ENCODE measurements at regions not wholly inside any gene's neighbourhood (a gene's known extent, or its start where the extent isn't known, plus 50 kb on each side); places are given as distances from the start of the nearest gene placed in this dataset.
"Not testable (repeated sequence)": the region's sequence is repeated elsewhere in the genome, so short reads cannot be mapped to it uniquely, and the experiment has no call there.

DNA sequence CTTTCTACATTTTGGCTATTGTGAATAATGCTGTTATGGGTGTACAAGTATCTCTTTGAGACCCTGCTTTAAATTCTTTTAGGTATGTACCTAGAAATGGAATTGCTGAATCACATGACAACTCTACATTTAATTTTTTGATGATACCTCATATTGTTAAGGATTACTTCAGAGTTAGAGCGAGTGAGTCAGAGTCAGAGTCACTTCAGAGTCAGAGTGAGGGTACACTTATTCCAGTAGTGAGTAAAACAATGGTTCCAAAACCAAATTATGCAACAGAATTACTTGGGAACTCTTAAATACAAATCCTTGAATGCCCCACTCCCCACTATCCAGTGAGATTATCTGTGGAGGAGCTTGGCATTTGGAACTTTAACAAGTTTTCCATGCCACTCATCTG lies 50.3 kb upstream of the SNRK start:
- no peak for DNase-seq (ENCODE audit: low read depth in 3 of 3, low spot score in 1 of 3)

DNA sequence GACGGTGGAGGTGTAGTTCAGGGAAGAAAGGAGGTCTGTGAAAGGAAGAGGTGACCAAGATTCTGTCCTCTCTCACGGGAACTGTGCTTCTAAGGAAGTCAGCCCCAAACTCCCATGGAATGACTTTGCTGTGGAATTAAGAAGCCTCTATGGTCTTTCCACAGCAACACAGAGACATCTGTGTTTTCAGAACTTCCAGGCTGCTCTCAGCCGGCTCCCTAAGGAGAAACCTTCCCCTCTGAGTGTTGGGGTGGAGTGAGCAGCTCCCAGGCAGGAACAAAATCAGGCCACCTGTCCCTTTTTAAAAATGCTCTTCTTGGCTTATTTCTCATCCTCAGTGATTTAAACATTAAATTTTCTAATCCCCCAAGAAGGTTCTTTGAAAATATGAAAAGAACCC lies 53.3 kb upstream of the SNRK start:
- DNase-seq (ENCODE audit: low read depth in 3 of 3, low spot score in 1 of 3) = no peak

DNA sequence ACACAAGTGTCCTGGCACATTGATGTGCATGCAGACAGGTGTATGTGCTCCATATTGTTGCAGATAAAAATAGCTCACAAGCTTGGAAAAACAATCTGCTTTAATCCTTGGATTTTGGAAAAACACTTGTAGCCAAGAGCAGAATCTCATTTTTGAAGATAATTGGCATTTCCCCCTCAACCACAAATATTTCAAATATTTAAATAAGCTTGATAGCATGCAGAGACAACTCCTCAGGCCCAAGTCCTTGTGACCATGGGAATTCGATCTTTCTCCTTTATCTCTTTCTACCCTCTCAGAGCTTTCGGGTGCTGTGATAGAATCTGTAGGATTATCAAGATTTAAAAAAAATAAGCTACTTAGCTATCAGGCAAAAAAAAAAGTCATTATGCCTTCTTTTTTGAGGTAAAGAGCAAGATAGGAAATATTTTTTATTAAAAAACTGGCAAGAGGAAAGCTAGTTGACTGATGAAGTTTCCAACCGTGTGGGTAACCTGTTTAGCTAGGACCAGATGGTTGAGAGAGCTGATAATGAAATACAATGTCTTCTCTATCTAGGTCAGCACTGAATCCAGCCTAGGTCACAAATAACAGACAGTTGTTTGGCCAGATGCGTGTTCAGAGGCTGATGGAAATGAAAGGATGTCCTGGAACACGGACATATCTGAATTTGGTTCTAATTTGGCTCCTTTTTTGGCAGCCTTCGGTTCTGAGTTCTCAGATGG lies 54.9 kb upstream of the SNRK start:
- DNase-seq (ENCODE audit: low read depth in 3 of 3, low spot score in 1 of 3) = no peak

DNA sequence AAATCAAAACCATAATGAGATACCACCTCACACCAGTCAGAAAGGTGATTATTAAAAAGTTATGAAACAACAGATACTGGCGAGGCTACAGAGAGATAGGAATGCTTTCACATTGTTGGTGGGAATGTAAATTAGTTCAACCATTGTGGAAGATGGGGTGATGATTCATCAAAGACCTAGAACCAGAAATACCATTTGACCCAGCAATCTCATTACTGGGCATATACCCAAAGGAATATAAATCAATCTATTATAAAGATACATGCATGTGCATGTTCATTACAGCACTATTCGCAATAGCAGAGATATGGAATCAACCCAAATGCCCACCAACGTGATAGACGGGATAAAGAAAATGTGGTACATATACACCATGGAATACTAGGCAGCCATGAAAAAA lies 56.5 kb upstream of the SNRK start:
- DNase-seq (ENCODE audit: low read depth in 3 of 3, low spot score in 1 of 3) = not testable (repeated sequence)

DNA sequence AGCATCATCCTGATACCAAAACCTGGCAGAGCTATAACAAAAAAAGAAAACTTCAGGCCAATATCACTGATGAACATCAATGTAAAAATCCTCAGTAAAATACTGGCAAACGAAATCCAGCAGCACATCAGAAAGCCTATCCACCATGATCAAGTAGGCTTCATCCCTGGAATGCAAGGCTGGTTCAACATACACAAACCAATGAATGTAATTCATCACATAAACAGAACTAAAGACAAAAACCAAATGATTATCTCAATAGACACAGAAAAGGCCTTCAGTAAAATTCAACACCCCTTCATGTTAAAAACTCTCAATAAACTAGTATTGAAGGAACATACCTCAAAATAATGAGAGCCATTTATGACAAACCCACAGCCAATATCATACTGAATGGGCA lies 58.7 kb upstream of the SNRK start:
- DNase-seq (ENCODE audit: low read depth in 3 of 3, low spot score in 1 of 3) = not testable (repeated sequence)

DNA sequence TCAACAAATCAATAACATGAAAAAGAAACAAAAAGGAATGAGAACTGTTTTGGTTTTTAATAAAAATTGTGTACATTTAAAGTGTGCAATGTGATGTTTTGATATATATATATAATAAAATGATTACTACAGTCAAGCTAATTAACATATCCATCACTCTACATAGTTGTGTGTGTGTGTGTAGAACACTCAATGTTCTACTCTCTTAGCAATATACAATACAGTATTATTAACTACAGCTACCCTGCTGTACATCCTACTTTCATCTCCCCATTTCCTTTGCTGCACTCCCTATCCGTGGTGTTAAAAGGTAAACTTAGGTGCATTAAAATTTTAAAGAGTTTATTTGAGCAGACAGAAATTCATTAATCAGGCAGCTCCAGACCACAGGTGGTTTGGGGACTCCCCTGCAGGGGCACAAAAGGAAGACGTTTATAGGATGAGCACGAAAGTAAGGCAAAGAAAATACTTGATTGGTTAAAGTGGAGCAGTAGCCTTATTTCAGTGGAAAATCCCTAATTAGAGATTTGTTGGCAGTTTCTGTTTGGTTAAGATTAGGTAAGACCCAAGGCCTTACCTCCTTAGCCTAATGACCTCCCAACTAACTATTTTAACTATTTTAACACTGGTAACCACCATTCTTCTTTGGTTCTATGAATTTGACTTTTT lies 61.8 kb upstream of the SNRK start:
- no peak for DNase-seq (ENCODE audit: low read depth in 3 of 3, low spot score in 1 of 3)

DNA sequence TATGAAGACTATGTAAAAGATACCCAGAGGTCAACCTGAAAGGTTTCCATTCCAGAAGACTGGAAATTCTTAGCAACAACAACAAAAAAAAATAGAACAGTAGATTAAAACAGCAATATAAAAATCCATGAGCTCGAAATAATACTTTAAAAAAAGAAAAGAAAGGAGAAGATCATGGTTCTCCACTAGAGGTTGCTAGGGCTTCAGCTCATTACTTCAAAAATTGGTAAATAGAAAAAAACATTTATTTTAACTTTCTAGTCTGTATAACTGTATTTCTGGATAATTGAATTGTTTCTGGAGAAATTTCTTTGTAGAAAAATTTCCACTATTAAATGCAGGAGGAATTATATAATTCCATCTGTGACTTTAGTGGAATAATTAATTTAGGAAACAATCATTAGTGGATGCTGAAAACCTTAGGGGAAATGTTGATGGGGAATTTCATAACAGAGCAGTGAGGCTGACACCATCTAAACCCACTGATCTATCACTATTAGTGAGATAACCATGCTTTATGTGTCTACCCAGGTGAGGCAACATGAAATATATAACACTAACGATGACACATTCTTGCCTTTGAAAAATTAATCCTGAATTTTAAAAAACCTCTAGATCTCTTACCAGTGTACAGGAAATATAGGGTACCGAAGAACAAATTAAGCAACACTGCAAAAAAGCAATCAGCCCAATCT lies 62.5 kb upstream of the SNRK start:
- no peak for DNase-seq (ENCODE audit: low read depth in 3 of 3, low spot score in 1 of 3)

DNA sequence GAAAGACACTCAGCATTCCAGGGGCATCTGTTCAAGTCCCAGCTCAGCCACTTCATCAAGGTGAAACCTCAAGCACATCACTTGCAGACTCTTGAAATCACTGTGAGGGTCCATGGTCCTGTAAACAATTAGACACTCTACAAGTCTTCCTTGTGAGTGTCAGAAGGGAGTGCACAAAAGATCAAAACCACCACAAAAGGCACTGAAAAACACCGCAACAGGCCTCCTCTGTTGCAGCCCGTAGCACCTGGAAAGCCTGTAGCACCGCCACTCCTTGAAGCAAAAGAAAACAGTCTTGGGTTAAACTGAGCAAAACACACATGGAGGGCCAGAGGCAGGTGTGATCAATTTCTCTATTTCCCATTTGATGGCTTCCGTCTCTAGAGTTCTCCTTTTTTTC lies 63.8 kb upstream of the SNRK start:
- DNase-seq (ENCODE audit: low read depth in 3 of 3, low spot score in 1 of 3) = no peak

DNA sequence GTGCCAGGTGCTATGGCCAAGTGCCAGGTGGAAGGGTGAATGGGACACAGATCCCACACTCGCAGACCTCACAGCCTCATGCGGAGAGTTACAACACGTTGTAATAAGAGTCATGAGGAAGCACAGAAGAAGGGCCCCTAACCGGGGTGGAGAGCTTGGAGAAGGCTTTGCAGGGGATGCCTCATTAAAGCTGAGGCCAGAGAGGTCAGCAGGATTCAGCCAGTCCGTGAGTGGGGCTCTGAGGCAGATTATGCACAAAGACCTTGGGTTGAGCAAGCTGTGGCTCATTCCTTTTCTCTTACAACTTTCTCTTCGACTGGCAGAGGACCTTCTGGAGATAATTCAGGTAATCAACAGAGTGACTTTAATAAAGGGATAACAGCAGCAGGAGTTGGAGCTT lies 65.3 kb upstream of the SNRK start:
- no peak for DNase-seq (ENCODE audit: low read depth in 3 of 3, low spot score in 1 of 3)

DNA sequence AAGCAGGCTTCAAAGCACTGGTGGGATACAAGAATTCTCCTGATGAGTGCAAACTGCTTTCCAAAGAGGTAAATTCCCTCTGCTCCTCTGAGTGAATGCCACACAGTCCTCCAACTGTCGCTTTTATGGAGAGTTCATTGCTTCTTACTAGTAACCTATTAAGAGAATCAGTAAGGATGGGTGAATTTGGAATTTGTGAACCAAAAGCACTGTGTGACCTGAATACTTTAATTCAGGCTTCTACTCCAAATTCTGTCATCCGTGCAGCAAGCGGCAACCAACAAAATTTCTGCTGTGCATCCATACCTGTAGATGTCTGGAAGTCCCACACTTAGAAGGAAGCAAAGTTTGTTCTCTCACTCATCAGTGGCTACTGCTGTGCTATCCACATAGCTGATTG lies 66.7 kb upstream of the SNRK start:
- DNase-seq (ENCODE audit: low read depth in 3 of 3, low spot score in 1 of 3) = no peak

DNA sequence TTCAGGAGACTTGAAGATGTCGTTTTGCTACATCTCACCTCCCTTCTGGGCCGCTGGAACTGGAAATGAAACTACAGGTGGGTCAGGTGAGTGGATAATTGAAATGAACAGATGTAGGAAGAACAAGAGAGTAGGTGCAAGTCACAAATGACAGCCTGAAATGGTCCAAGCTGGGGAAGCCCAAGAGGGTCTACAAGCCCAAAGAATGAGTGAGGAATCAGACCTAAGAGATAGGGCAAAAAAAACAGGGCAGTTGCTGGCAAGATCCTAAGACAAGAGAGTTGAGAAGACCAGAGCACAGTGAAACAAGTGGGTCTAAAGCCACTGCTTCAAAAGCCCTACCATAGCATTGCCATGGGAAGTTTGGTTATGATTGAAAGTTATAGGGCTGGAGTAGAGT lies 67.4 kb upstream of the SNRK start:
- no peak for DNase-seq (ENCODE audit: low read depth in 3 of 3, low spot score in 1 of 3)

DNA sequence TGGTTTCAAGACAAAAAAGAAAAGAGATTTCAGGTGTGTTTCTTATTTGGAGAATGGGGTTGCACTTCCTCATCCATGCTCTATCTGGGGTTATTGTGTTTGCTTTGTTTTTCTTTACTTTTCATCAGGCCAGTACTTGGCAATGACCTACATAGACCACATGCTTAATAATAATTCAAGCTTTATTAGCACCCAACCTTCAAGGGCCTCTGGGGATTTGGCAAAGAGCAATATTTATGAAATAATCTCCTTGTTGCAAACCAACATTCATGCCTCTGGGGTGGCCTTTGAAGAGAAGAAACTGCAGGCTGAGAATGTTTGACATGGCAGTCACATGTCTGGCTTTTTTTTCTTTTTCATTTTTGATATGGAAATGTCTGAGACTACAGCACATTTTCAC lies 68.2 kb upstream of the SNRK start:
- DNase-seq (ENCODE audit: low read depth in 3 of 3, low spot score in 1 of 3) = no peak

DNA sequence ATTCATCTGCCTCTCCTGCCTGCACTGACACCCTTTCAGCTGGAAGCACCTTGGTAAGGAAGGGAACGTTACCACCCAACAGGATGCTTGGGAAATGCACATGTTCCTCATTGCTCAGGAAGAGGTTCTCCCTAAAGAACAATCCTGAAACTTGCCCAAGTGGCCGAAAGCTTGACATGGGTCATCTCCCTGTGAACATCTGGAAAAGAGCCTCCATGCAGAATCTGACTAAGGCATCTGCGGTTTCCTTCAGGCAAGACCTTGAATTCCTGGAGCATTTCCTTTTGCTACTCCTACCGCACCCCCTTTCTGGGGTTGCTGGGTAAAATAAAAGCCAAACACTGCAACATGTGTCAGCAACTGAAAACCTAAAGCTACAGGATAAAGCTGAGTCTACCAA lies 68.7 kb upstream of the SNRK start:
- no peak for DNase-seq (ENCODE audit: low read depth in 3 of 3, low spot score in 1 of 3)

DNA sequence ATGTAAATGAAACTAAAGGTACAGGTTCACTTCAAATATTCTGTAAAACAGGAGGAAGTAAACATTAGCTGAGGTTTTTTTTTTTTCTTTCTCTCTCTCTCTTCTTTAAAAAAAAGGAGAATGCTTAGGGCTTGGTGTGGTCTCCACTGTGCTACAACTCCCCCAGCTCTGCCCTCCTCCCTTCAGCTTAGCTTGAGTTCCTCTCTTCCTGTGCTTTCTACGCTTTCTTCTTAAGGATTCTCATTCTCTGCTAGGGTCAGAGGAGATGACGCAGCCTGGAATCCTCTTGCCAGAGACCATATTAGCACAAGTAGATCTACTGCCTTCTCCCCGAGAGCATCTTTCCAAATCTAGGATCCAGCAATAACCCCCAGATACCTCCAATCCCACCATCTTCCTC lies 69.1 kb upstream of the SNRK start:
- no peak for DNase-seq (ENCODE audit: low read depth in 3 of 3, low spot score in 1 of 3)

DNA sequence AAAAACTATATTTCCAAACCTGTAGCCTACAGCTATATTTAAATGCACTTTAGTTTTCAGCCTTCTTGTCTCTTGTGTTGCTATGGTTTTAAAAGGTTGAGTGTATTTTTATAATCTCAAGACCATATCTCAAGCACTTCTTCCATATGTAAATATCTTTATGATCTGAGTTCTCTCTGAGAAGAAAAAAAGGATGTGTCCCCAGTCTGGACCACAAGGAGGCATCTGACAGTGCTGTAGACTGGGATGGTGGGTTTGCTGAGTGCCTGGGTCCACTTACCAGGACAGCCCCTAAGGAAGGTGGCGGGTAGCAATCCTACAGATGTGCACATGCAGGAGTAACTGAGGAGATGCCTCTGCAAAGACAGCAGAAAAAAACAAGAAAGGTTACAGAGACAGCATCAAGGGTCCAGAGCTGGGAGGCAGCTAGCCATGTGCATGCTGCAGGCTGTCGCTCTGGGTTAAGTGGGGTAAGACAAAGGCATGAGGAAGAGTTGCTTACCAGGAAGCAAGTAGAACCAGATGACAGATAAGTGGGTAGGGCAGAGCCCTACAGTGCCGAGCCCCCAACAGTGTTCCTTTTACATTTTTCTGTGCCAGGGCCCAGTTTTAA lies 70.6 kb upstream of the SNRK start:
- DNase-seq (ENCODE audit: low read depth in 3 of 3, low spot score in 1 of 3) = no peak

DNA sequence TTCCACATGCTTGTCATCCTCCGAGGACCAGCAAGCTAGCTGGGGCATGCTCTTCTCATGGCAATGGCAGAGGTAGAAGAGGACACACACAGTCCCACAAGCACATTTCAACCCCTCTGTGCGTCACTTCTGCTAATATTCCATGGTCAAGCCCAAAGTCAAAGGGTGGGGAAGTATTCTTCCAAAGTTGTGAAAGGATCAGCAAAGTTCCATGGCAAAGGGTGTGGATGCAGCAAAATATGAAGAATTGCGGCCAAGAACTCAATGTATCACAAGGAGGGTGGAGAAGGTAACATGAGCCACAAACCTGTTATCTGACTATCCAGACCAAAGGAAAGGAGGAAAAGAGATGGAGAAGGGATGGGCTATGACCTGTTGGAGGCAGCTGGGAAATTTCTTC lies 71.2 kb upstream of the SNRK start:
- no peak for DNase-seq (ENCODE audit: low read depth in 3 of 3, low spot score in 1 of 3)

DNA sequence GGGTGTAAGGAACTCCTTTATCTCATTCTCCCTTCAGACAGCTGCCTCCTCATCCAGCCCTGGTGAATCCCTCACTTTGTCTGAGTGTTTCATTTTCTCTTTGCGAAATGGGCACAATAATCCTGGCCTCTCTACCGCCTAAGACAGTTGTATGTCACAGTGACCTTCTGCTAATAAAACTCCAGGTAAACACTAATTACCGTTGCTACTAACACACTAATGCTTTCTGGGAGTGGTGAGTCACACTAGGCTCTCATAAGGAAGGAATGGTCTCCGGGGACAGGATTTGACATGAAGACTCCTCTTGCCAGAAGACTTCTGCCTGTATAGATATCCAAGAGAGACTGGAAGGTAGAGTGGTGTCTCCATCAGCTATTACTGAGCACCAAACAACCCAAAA lies 71.7 kb upstream of the SNRK start:
- no peak for DNase-seq (ENCODE audit: low read depth in 3 of 3, low spot score in 1 of 3)

DNA sequence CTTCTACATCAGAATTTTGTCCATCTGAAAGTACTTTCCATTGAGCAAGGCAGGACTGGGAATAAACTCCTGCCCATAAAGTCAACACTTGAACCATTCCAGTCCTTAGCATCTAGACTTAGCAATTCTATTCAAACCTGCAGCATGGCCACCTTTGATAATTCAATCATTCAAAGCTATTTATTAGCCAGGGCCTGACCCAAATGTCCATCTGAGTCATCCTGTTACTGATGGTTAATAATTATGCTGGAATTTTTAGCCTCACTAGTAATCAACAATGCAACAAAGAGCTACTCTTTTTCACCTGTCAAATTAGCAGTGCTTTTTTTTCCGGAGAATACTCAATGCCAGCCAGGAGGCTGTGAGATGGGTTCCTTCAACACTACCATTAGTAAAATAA lies 72.7 kb upstream of the SNRK start:
- no peak for DNase-seq (ENCODE audit: low read depth in 3 of 3, low spot score in 1 of 3)

DNA sequence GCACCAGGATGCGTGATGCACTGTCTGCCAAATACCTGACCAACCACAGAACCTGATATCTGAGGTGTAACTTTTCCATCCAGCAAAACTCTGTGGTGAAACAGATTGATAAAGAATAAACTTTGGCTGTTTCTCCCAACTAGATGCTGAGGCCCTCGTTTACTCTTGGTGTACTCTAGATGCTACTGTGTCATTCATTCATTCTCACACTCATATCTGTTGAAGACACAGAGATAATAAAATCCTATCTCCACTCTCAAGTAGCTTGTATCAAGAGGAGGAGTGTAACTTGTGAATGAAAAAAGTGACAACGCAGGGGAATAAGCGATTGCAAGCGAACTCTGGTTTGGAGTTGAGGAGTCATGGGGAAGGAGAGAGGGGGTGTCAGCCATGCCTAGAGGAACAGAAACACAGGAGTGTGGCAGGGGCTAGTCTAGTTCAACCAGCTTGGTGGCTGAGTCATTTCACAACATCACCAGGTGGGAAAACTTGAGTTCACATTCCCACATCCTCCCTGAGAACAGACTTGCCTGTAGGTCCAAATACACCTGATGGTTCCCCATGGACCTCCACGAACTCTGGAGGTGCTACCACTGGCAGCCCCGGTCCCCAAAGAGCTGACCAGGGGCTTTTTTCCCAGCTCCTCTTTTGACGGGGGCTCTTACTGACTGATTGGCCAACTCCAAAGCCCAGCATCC lies 73.3 kb upstream of the SNRK start:
- no peak for DNase-seq (ENCODE audit: low read depth in 3 of 3, low spot score in 1 of 3)

DNA sequence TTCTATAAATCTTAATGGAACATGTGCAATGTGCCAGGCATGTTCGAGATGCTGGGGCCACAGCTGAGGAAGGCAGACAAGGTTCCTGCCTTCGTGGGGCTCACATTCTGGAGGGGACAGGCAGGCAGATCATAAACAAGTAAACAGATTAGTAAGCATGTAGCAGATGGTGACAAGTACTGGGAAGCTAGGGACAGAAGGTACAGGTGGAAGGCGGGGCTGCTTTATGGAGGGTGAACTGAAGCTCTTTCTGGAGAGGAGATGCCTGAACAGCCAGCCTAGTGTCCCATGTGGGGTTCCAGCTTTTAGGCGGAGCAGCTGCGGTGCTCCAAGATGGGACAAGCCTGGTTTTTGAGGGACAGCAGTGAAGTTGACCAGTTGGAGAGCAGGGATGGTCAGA lies 74.7 kb upstream of the SNRK start:
- DNase-seq (ENCODE audit: low read depth in 3 of 3, low spot score in 1 of 3) = no peak
